ENCODE measurements at regions not wholly inside any gene's neighbourhood (a gene's known extent, or its start where the extent isn't known, plus 50 kb on each side); places are given as distances from the start of the nearest gene placed in this dataset.

DNA sequence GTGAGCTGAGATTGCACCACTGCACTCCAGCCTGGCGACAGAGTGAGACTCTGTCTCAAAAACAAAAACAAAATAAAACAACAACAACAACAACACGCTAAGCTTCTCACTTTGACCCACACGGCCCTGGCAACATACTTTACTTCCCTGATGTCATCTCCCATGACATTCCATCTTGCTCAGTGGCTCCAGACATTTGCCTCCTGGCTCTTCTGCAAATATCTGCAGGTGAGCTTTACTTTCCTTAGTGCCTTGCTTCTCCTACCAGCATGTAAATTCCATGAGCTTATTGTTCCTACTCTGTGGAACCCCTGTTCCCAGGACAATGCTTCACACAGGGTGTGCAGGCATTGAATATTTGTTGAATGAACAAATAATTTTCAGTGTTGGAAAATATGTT, 205.6 kb upstream of the TMTC4 start:
- TF ChIP-seq, protein P1, sequence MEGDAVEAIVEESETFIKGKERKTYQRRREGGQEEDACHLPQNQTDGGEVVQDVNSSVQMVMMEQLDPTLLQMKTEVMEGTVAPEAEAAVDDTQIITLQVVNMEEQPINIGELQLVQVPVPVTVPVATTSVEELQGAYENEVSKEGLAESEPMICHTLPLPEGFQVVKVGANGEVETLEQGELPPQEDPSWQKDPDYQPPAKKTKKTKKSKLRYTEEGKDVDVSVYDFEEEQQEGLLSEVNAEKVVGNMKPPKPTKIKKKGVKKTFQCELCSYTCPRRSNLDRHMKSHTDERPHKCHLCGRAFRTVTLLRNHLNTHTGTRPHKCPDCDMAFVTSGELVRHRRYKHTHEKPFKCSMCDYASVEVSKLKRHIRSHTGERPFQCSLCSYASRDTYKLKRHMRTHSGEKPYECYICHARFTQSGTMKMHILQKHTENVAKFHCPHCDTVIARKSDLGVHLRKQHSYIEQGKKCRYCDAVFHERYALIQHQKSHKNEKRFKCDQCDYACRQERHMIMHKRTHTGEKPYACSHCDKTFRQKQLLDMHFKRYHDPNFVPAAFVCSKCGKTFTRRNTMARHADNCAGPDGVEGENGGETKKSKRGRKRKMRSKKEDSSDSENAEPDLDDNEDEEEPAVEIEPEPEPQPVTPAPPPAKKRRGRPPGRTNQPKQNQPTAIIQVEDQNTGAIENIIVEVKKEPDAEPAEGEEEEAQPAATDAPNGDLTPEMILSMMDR (IDR thresholded peaks at IDR 0.05; ENCODE audit: insufficient read depth, low read length, missing control alignments): no peak
- CTCF ChIA-PET: no interaction called here
- DNase-seq (ENCODE audit: low read depth, low spot score): no peak
- POLR2A ChIA-PET: no interaction called here
- H3K4me3 ChIP-seq (ENCODE audit: low read depth, low read length): no peak overlapping the region

DNA sequence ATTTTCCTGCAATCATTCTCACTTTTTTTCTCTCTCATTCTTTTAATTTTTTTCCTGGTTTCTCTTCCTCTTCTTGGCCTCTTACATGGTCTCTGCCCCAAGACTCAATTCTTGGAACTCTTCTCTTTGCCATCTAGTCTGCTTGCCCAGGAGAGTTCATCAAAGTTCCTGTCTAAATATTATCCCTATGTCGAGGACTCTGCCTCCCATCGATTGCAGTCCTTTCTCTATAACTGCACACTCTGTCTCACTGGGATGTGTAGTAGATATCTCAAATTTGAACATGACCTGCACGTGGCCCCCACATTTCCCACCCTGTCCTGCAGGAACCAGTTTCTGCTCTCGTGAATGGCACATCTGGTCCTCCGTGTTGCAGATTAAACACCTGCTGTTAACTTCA, 204.7 kb upstream of the TMTC4 start:
- TF ChIP-seq, protein P1 (IDR thresholded peaks at IDR 0.05; ENCODE audit: insufficient read depth, low read length, missing control alignments): no peak
- no peak for DNase-seq (ENCODE audit: low read depth, low spot score)
- CTCF ChIA-PET: no interaction called here
- POLR2A ChIA-PET: no interaction called here
- no peak overlapping the region for H3K4me3 ChIP-seq (ENCODE audit: low read depth, low read length)

DNA sequence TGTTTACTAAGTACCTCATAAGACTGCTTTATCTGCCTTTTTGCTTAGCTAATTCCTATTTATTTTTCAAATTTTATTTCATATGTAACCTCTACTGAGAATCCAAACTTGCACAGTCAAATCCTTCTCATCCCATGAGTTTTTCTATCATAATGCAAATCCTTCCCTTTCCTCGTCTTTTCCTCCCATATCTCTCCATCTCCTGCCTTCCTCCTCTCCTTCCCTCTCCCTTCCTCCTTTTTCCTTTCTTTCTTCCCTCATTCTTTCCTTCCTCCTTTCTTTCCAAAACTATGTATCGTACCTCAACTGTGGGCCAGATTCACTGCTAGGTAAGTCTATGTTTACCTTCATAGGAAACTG, 201.4 kb upstream of the TMTC4 start:
- DNase-seq (ENCODE audit: low read depth, low spot score): no peak
- TF ChIP-seq, protein P1 (IDR thresholded peaks at IDR 0.05; ENCODE audit: insufficient read depth, low read length, missing control alignments): no peak
- CTCF ChIA-PET: interaction anchor here (1.0 kb wide), 1 partner anchor 9 kb away, joined by 3 read pairs; no protein-coding TSS in a partner anchor
- POLR2A ChIA-PET: no interaction called here
- no peak overlapping the region for H3K4me3 ChIP-seq (ENCODE audit: low read depth, low read length)

DNA sequence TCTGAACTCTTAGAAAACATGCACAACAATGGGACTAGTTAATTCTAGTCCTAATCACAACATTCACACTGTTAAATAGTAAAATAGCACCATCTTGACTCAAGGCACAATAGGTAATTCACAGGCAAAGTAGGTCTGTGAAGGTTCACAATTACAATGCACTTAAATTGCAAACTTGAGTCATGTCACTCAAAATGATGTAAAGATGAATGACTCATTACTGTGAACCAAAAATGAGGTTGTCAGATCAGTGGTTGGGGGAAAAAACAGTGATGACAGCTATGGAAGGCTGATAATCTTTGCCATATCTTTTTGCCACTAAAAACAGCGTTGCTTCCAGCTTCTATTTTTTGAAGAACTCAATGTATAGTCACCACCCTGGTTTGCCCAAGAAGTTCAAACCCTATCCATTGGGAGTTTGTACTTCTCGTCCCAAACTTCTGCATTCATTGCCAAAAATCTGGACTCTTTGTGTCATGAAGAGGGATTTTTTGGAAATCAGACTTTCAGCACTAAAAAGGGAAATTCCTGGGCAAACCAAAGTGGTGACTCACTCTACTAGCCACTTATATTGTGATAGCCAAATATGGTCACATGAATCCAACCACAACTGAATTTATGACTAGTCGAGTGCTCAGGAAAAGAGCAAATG, 200.9 kb upstream of the TMTC4 start:
- CTCF ChIA-PET: interaction anchor here (1.0 kb wide), 1 partner anchor 9 kb away, joined by 3 read pairs; no protein-coding TSS in a partner anchor

DNA sequence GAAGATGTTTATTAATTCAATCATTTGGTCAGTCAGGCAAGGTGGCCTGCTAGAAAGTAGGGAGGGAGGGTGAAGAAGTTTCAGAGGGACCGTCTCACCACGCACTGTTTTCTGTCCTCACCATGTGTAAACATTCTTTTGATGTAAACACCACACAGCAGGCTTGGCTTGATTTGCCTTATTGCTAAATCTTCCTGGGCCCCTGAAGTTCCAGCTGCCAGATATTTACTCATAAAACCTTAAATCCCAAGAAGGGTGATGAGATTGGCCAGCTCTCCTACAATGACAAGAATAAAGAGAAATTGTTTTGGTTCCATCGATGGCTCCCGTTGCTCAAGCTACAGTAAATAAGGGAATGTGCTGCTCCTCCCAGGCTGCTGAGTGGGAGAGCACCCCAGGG, 198.2 kb upstream of the TMTC4 start:
- POLR2A ChIA-PET: no interaction called here

More for the DNA sequence above, 200.9 kb upstream of the TMTC4 start:
- TF ChIP-seq, protein P1 (IDR thresholded peaks at IDR 0.05; ENCODE audit: insufficient read depth, low read length, missing control alignments): no peak
- POLR2A ChIA-PET: no interaction called here
- no peak overlapping the region for H3K4me3 ChIP-seq (ENCODE audit: low read depth, low read length)
- peak; percentile 79 for DNase-seq (ENCODE audit: low read depth, low spot score)

DNA sequence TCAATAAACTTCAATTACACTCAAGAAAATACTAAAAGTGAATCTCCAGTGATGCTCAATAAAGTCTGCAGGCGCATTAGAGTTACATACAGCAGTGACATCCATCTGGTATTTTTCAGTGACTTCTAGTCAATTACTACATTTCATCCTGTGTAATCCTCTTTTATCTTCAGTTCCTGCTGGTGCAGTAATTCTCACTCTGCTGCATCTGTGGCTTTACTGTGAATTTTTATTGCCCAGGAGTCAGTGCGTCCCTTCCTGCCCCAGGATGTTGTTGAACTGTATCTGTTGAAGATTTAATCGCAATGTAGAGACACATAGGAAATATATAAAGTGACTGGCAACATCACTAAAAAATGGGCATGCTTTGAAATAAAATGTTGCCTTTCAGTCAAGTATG, 196.3 kb upstream of the TMTC4 start:
- no peak for DNase-seq (ENCODE audit: low read depth, low spot score)
- no peak overlapping the region for H3K4me3 ChIP-seq (ENCODE audit: low read depth, low read length)
- TF ChIP-seq, protein P1 (IDR thresholded peaks at IDR 0.05; ENCODE audit: insufficient read depth, low read length, missing control alignments): no peak
- ChIA-PET POLR2A (no interaction called here), CTCF (no interaction called here)

More for the DNA sequence above, 198.2 kb upstream of the TMTC4 start:
- CTCF ChIA-PET: no interaction called here
- no peak overlapping the region for H3K4me3 ChIP-seq (ENCODE audit: low read depth, low read length)
- TF ChIP-seq, protein P1 (IDR thresholded peaks at IDR 0.05; ENCODE audit: insufficient read depth, low read length, missing control alignments): no peak
- DNase-seq (ENCODE audit: low read depth, low spot score): no peak

Measured in AG04449 (cell line).